Uterus (tissue), 3 donors: ENCODE measurements at regions not wholly inside any gene's neighbourhood (a gene's known extent, or its start where the extent isn't known, plus 50 kb on each side); places are given as distances from the start of the nearest gene placed in this dataset.

Experiments used
- DNase-seq, 2 donors: peaks; one replicate each; pipeline ENCODE4 v3.0.0-alpha.2; 2019 to 2020
- H3K27ac ChIP-seq, 2 donors: fragments of 200-600 bp; sonication (generic); 1 replicate in 1 of 2; 2 replicates in 1 of 2; pipeline ENCODE4 v1.5.1; 2016 to 2018
- H3K27me3 ChIP-seq, 2 donors: fragments of 200-600 bp; sonication (generic); one replicate each; pipeline ENCODE4 v1.5.1; 2018 to 2019; ENCODE audit warnings: control low read depth in 1 of 2
- H3K36me3 ChIP-seq, 2 donors: fragments of 200-600 bp; sonication (generic); one replicate each; pipeline ENCODE4 v1.5.1; 2019; ENCODE audit warnings: control low read depth in 1 of 2
- H3K4me1 ChIP-seq, 2 donors: fragments of 200-600 bp; sonication (generic); one replicate each; pipeline ENCODE4 v1.5.1; 2018 to 2019; ENCODE audit warnings: control low read depth in 1 of 2
- H3K4me3 ChIP-seq, 2 donors: fragments of 200-600 bp; sonication (generic); 1 replicate in 1 of 2; 2 replicates in 1 of 2; pipeline ENCODE4 v1.5.1; 2018 to 2019; ENCODE audit warnings: mild to moderate bottlenecking in 1 of 2
- H3K9me3 ChIP-seq, 2 donors: fragments of 200-600 bp; sonication (generic); one replicate each; pipeline ENCODE4 v1.5.1; 2019; ENCODE audit warnings: control low read depth in 1 of 2
- CTCF ChIP-seq, 4 experiments: fragments of 200-600 bp in 2 of 4; fragments of 450-650 bp in 2 of 4; sonication (generic) in 2 of 4; IDR thresholded peaks; one replicate each; pipeline ENCODE4 v1.5.1; 2016 to 2019; ENCODE audit warnings: antibody characterized with exemption in 4 of 4, mild to moderate bottlenecking in 2 of 4, moderate library complexity in 1 of 4
- POLR2A ChIP-seq, 2 donors: fragments of 450-650 bp; IDR thresholded peaks; one replicate each; pipeline ENCODE4 v1.6.1; 2016; ENCODE audit warnings: antibody characterized with exemption in 2 of 2, mild to moderate bottlenecking in 1 of 2, moderate library complexity in 1 of 2
- intact Hi-C: fragments of 100-400 bp; cut with DNase I; formaldehyde crosslinking; loops from one replicate; pipeline ENCODE4 v1.15.1; 2023; ENCODE audit warnings: low total_unique reads
- donor health status: DM: yes; HTN: yes; CAD: no.

GRCh38 chr2:64394153-64394552 lies 59.8 kb upstream of the LGALSL start:
- intact Hi-C loops = no loop called here
- H3K9me3 ChIP-seq = no peaks in the 10 kb centered on the region
- H3K27me3 ChIP-seq = no peaks in the 10 kb centered on the region
- no peak overlapping the region for H3K27ac ChIP-seq
- TF ChIP-seq POLR2A (IDR thresholded peaks at IDR 0.05) = no peak
- TF ChIP-seq CTCF (IDR thresholded peaks at IDR 0.05) = no peak
- no peaks in the 10 kb centered on the region for H3K36me3 ChIP-seq
- no peak for DNase-seq
- H3K4me1 ChIP-seq = no peaks in the 10 kb centered on the region
- H3K4me3 ChIP-seq = no peak overlapping the region

- no peak for TF ChIP-seq POLR2A (IDR thresholded peaks at IDR 0.05)
- TF ChIP-seq CTCF (IDR thresholded peaks at IDR 0.05) = no peak
- no peak overlapping the region for H3K27ac ChIP-seq
- no peaks in the 10 kb centered on the region for H3K36me3 ChIP-seq
- H3K4me1 ChIP-seq = no peaks in the 10 kb centered on the region
- intact Hi-C loops = no loop called here
- no peaks in the 10 kb centered on the region for H3K9me3 ChIP-seq
- no peak for DNase-seq
- no peaks in the 10 kb centered on the region for H3K27me3 ChIP-seq
- H3K4me3 ChIP-seq = no peak overlapping the region
Measured at GRCh38 chr2:64396001-64396400, 58.0 kb upstream of the LGALSL start.

- no peak overlapping the region for H3K27ac ChIP-seq
- no peaks in the 10 kb centered on the region for H3K36me3 ChIP-seq
- no peak overlapping the region for H3K4me3 ChIP-seq
- H3K27me3 ChIP-seq = no peaks in the 10 kb centered on the region
- no peaks in the 10 kb centered on the region for H3K4me1 ChIP-seq
- DNase-seq = no peak
- intact Hi-C loops = no loop called here
- no peaks in the 10 kb centered on the region for H3K9me3 ChIP-seq
- TF ChIP-seq CTCF (IDR thresholded peaks at IDR 0.05) (no peak), POLR2A (IDR thresholded peaks at IDR 0.05) (no peak)
Measured at GRCh38 chr2:64396551-64396950, 57.4 kb upstream of the LGALSL start.

GRCh38 chr2:64398516-64399129 lies 55.3 kb upstream of the LGALSL start:
- no peak overlapping the region for H3K27ac ChIP-seq
- intact Hi-C loops = no loop called here
- no peaks in the 10 kb centered on the region for H3K36me3 ChIP-seq
- H3K4me1 ChIP-seq = no peaks in the 10 kb centered on the region
- H3K9me3 ChIP-seq = no peaks in the 10 kb centered on the region
- no peak for DNase-seq
- no peaks in the 10 kb centered on the region for H3K27me3 ChIP-seq
- H3K4me3 ChIP-seq = no peak overlapping the region
- TF ChIP-seq CTCF (IDR thresholded peaks at IDR 0.05) = no peak
- TF ChIP-seq POLR2A (IDR thresholded peaks at IDR 0.05) = no peak

- Histone ChIP-seq H3K36me3 (no peaks in the 10 kb centered on the region), H3K4me3 (no peak overlapping the region), H3K27ac (no peak overlapping the region), H3K9me3 (no peaks in the 10 kb centered on the region), H3K4me1 (no peaks in the 10 kb centered on the region), H3K27me3 (no peaks in the 10 kb centered on the region)
- no peak for DNase-seq
- intact Hi-C loops = no loop called here
- TF ChIP-seq POLR2A (IDR thresholded peaks at IDR 0.05) = no peak
- TF ChIP-seq CTCF (IDR thresholded peaks at IDR 0.05) = no peak
Measured at GRCh38 chr2:64399521-64399920, 54.4 kb upstream of the LGALSL start.
